Astrocyte (in vitro differentiated cells and primary cell): ENCODE measurements at regions not wholly inside any gene's neighbourhood (a gene's known extent, or its start where the extent isn't known, plus 50 kb on each side); places are given as distances from the start of the nearest gene placed in this dataset.
"Not testable (repeated sequence)": the region's sequence is repeated elsewhere in the genome, so short reads cannot be mapped to it uniquely, and the experiment has no call there.

Experiments used
- DNase-seq: peaks from one replicate; pipeline ENCODE4 v3.0.0-alpha.2; 2010; ENCODE audit warnings: low read depth
- FAIRE-seq: peaks from 2 replicates; lab custom pipeline; 2011; peaks lifted over from hg19 to GRCh38; lab: Jason Lieb, UNC
- H2AFZ ChIP-seq: 2 replicates; pipeline ENCODE4 v1.6.0; 2012; ENCODE audit warnings: low read depth, low read length, inconsistent platforms
- H3K27ac ChIP-seq: 2 replicates; pipeline ENCODE4 v1.5.1; 2011; ENCODE audit warnings: low read depth, low read length, inconsistent platforms
- H3K27me3 ChIP-seq: 2 replicates; pipeline ENCODE4 v1.6.0; 2011; ENCODE audit warnings: low read length, inconsistent platforms; ENCODE audit not compliant: insufficient read depth
- H3K36me3 ChIP-seq: 2 replicates; pipeline ENCODE4 v1.5.1; 2011; ENCODE audit warnings: low read length, inconsistent platforms; ENCODE audit not compliant: insufficient read depth
- H3K4me1 ChIP-seq: 2 replicates; pipeline ENCODE4 v1.5.1; 2011; ENCODE audit warnings: low read length, inconsistent platforms; ENCODE audit not compliant: insufficient read depth
- H3K4me2 ChIP-seq: 2 replicates; pipeline ENCODE4 v1.6.0; 2012; ENCODE audit warnings: low read length, inconsistent platforms
- H3K4me3 ChIP-seq: 2 replicates; pipeline ENCODE4 v1.5.1; 2011; ENCODE audit warnings: low read depth, mild to moderate bottlenecking, low read length, inconsistent platforms; ENCODE audit not compliant: insufficient read depth
- H3K79me2 ChIP-seq: 2 replicates; pipeline ENCODE4 v1.6.0; 2012; ENCODE audit warnings: mild to moderate bottlenecking, low read length, inconsistent platforms; ENCODE audit not compliant: insufficient read depth
- H3K9ac ChIP-seq: 2 replicates; pipeline ENCODE4 v1.6.0; 2012; ENCODE audit warnings: mild to moderate bottlenecking, low read length, inconsistent platforms
- H3K9me3 ChIP-seq: 2 replicates; pipeline ENCODE4 v1.5.1; 2012; ENCODE audit warnings: low read depth, mild to moderate bottlenecking, low read length, inconsistent platforms; ENCODE audit not compliant: insufficient read depth
- H4K20me1 ChIP-seq: 2 replicates; pipeline ENCODE4 v1.6.0; 2012; ENCODE audit warnings: low read length, inconsistent platforms; ENCODE audit not compliant: insufficient read depth
- H3K27ac Mint-ChIP-seq: one replicate; pipeline ENCODE4 v1.8.0; 2021; ENCODE audit warnings: mild to moderate bottlenecking, mixed read lengths; ENCODE audit not compliant: unreplicated experiment
- H3K27me3 Mint-ChIP-seq: one replicate; pipeline ENCODE4 v1.8.0; 2021; ENCODE audit warnings: low read depth, mixed read lengths; ENCODE audit not compliant: unreplicated experiment
- H3K36me3 Mint-ChIP-seq: one replicate; pipeline ENCODE4 v1.8.0; 2021; ENCODE audit warnings: low read depth, mixed read lengths; ENCODE audit not compliant: unreplicated experiment
- H3K4me1 Mint-ChIP-seq: one replicate; pipeline ENCODE4 v1.8.0; 2021; ENCODE audit warnings: low read depth, mixed read lengths; ENCODE audit not compliant: unreplicated experiment
- H3K4me3 Mint-ChIP-seq: one replicate; pipeline ENCODE4 v1.8.0; 2021; ENCODE audit warnings: mild to moderate bottlenecking, moderate library complexity, mixed read lengths; ENCODE audit not compliant: unreplicated experiment
- H3K9me3 Mint-ChIP-seq: one replicate; pipeline ENCODE4 v1.8.0; 2021; ENCODE audit warnings: mild to moderate bottlenecking, mixed read lengths; ENCODE audit not compliant: unreplicated experiment
- CTCF ChIP-seq: IDR thresholded peaks from 2 replicates; pipeline ENCODE4 v1.5.1; 2011; ENCODE audit warnings: low read depth, mild to moderate bottlenecking, inconsistent platforms, low read length, moderate library complexity; ENCODE audit not compliant: insufficient read depth
- EZH2 ChIP-seq: IDR thresholded peaks from 2 replicates; pipeline ENCODE4 v1.6.1; 2012; ENCODE audit warnings: mild to moderate bottlenecking, low read length, inconsistent platforms; ENCODE audit not compliant: insufficient read depth

DNA sequence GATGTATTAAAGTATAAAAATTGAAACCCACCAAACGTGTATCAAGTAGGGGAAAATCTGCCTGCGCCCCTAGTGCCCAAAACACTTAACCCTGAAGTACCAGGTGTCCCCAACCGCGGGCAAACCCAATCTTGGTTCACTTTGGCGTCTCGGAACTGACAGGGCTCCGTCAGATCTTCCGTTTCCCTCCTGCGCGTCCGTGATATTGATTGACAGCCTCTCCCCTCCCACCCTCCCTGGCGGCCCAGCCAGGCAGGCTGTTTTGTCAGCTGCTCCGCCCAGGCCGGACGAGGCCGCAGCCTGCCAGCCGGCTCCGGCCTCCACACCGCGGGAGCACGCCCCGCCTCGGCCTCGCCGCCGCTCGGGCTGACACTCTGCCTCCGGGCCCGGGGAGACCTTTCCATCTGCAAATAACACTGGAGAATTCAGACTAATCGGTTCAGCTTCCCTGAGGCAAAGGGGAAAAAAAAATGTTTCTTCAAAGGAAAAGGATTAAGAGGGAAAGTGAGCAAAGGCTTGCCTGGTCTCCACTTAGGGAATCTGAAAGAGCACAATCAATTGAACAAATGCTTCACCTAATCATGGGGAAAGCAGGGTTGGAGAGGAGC is 234.9 kb upstream of the MCHR2 start:
- peak overlapping the region; percentile 35 for H3K27ac ChIP-seq
- peak overlapping the region; percentile 79 for H3K4me2 ChIP-seq
- TF ChIP-seq EZH2 = no peak
- peak; percentile 28 for TF ChIP-seq CTCF
- H4K20me1 ChIP-seq = no peaks in the 10 kb centered on the region
- Mint-ChIP-seq H3K4me3 (peak overlapping the region; percentile 72), H3K27me3 (no peaks in the 10 kb centered on the region), H3K36me3 (no peaks in the 10 kb centered on the region), H3K27ac (peak overlapping the region; percentile 79), H3K4me1 (peaks cover 19% of the 10 kb centered on the region), H3K9me3 (no peaks in the 10 kb centered on the region)
- H3K27me3 ChIP-seq = no peaks in the 10 kb centered on the region
- H3K4me3 ChIP-seq = peak overlapping the region; percentile 59
- peak; percentile 45 for DNase-seq
- no peaks in the 10 kb centered on the region for H3K9me3 ChIP-seq
- H3K9ac ChIP-seq = peak overlapping the region; percentile 75
- H2AFZ ChIP-seq = peak overlapping the region; percentile 65
- no peaks in the 10 kb centered on the region for H3K79me2 ChIP-seq
- peak; percentile 29 for FAIRE-seq
- no peaks in the 10 kb centered on the region for H3K36me3 ChIP-seq
- peaks cover 10% of the 10 kb centered on the region for H3K4me1 ChIP-seq

GRCh38 chr6:100228437-100228833 is 234.4 kb upstream of the MCHR2 start:
- Histone ChIP-seq H3K4me3 (peak overlapping the region; percentile 59), H3K9me3 (no peaks in the 10 kb centered on the region), H3K4me1 (peaks cover 10% of the 10 kb centered on the region), H3K27me3 (no peaks in the 10 kb centered on the region), H3K4me2 (peak overlapping the region; percentile 79), H4K20me1 (no peaks in the 10 kb centered on the region), H3K9ac (peak overlapping the region; percentile 75), H3K36me3 (no peaks in the 10 kb centered on the region), H2AFZ (peak overlapping the region; percentile 65), H3K27ac (peak overlapping the region; percentile 35), H3K79me2 (no peaks in the 10 kb centered on the region)
- no peaks in the 10 kb centered on the region for H3K36me3 Mint-ChIP-seq
- H3K9me3 Mint-ChIP-seq = no peaks in the 10 kb centered on the region
- DNase-seq (peak; percentile 35), FAIRE-seq (no peak)
- peak overlapping the region; percentile 72 for H3K4me3 Mint-ChIP-seq
- peak overlapping the region; percentile 2 for H3K27ac Mint-ChIP-seq
- H3K4me1 Mint-ChIP-seq = peaks cover 19% of the 10 kb centered on the region
- H3K27me3 Mint-ChIP-seq = no peaks in the 10 kb centered on the region
- TF ChIP-seq CTCF (no peak), EZH2 (no peak)

GRCh38 chr6:100226811-100227210 is 232.8 kb upstream of the MCHR2 start:
- no peak overlapping the region for H3K4me3 Mint-ChIP-seq
- Histone ChIP-seq H3K9ac (no peak overlapping the region), H3K27ac (no peak overlapping the region), H3K9me3 (no peaks in the 10 kb centered on the region), H4K20me1 (no peaks in the 10 kb centered on the region), H3K4me1 (peaks cover 10% of the 10 kb centered on the region), H3K79me2 (no peaks in the 10 kb centered on the region), H3K4me3 (no peak overlapping the region), H2AFZ (no peak overlapping the region), H3K4me2 (no peak overlapping the region), H3K27me3 (no peaks in the 10 kb centered on the region), H3K36me3 (no peaks in the 10 kb centered on the region)
- no peak overlapping the region for H3K27ac Mint-ChIP-seq
- FAIRE-seq = no peak
- peaks cover 19% of the 10 kb centered on the region for H3K4me1 Mint-ChIP-seq
- no peak for TF ChIP-seq CTCF
- no peak for TF ChIP-seq EZH2
- H3K9me3 Mint-ChIP-seq = no peaks in the 10 kb centered on the region
- H3K27me3 Mint-ChIP-seq = no peaks in the 10 kb centered on the region
- DNase-seq = no peak
- H3K36me3 Mint-ChIP-seq = no peaks in the 10 kb centered on the region

- not testable (repeated sequence) for H3K27me3 ChIP-seq, H3K27me3 Mint-ChIP-seq, H3K4me3 ChIP-seq, H3K36me3 Mint-ChIP-seq, H3K79me2 ChIP-seq, H3K9me3 ChIP-seq, H3K4me1 ChIP-seq, H3K9ac ChIP-seq, H3K4me2 ChIP-seq, H3K27ac ChIP-seq, FAIRE-seq, H3K36me3 ChIP-seq, H2AFZ ChIP-seq, H4K20me1 ChIP-seq, H3K4me1 Mint-ChIP-seq, H3K4me3 Mint-ChIP-seq, H3K9me3 Mint-ChIP-seq, DNase-seq, H3K27ac Mint-ChIP-seq
Measured at GRCh38 chr6:100223952-100224351, 229.9 kb upstream of the MCHR2 start.
